SK-N-SH (cell line): ENCODE measurements at regions not wholly inside any gene's neighbourhood (a gene's known extent, or its start where the extent isn't known, plus 50 kb on each side); places are given as distances from the start of the nearest gene placed in this dataset.

Source experiments
- CTCF ChIA-PET: fragments of 300-600, 350-600 bp; formaldehyde crosslinking; extraction: SDS; loops from one replicate; lab custom pipeline; 2021; lab: Yijun Ruan, JAX
- POLR2A ChIA-PET: fragments of 350-600 bp; sonication (Branson Sonifier 250); formaldehyde crosslinking; extraction: SDS; loops from one replicate; lab custom pipeline; 2020; ENCODE audit warnings: antibody characterized with exemption, inconsistent platforms; lab: Yijun Ruan, JAX
- DNase-seq: peaks from one replicate; pipeline ENCODE4 v3.0.0; 2012
- H2AFZ ChIP-seq: fragments of 200-600 bp; sonication (generic); 2 replicates; pipeline ENCODE4 v1.8.1; 2016; ENCODE audit warnings: antibody characterized with exemption, mild to moderate bottlenecking, low read depth
- H3F3A ChIP-seq: fragments of 200-600 bp; sonication (generic); replicated peaks from 2 replicates; pipeline ENCODE3; 2016; ENCODE audit warnings: antibody characterized with exemption, mild to moderate bottlenecking; ENCODE audit not compliant: insufficient read depth
- H3K27ac ChIP-seq, 2 experiments: fragments of 200-500 bp in 1 of 2; fragments of 200-600 bp in 1 of 2; sonication (Bioruptor generic) in 1 of 2; sonication (generic), shearing (Covaris generic) in 1 of 2; 2 replicates each; pipeline versions ENCODE4 v1.5.1 to v1.6.1; 2014 to 2016; ENCODE audit warnings: low read depth in 2 of 2, inconsistent platforms in 1 of 2, low read length in 1 of 2, mild to moderate bottlenecking in 1 of 2, mixed read lengths in 1 of 2
- H3K27me3 ChIP-seq: fragments of 200-600 bp; sonication (generic), shearing (Covaris generic); 2 replicates; pipeline ENCODE4 v1.6.1; 2016; ENCODE audit warnings: mixed run types; ENCODE audit not compliant: insufficient read depth
- H3K36me3 ChIP-seq, 2 experiments: fragments of 200-500 bp in 1 of 2; fragments of 200-600 bp in 1 of 2; sonication (Bioruptor generic) in 1 of 2; sonication (generic) in 1 of 2; replicated peaks in 1 of 2; 2 replicates each; pipeline versions ENCODE3 to v1.5.1; 2014 to 2016; ENCODE audit warnings: low read length in 1 of 2, mild to moderate bottlenecking in 1 of 2; ENCODE audit not compliant: insufficient read depth in 2 of 2, control insufficient read depth in 1 of 2
- H3K4me1 ChIP-seq, 2 experiments: fragments of 200-500 bp in 1 of 2; fragments of 200-600 bp in 1 of 2; sonication (Bioruptor generic) in 1 of 2; sonication (generic), shearing (Covaris generic) in 1 of 2; 2 replicates each; pipeline versions ENCODE4 v1.5.1 to v1.6.1; 2014 to 2016; ENCODE audit warnings: low read depth in 1 of 2, low read length in 1 of 2, mixed run types in 1 of 2; ENCODE audit not compliant: insufficient read depth in 2 of 2, control insufficient read depth in 1 of 2
- H3K4me2 ChIP-seq: fragments of 200-600 bp; sonication (generic), shearing (Covaris generic); 2 replicates; pipeline ENCODE4 v1.6.1; 2017; ENCODE audit warnings: mixed run types
- H3K4me3 ChIP-seq, 2 experiments: fragments of 200-500 bp in 1 of 2; fragments of 200-600 bp in 1 of 2; sonication (Bioruptor generic) in 1 of 2; sonication (generic), shearing (Covaris generic) in 1 of 2; 2 replicates each; pipeline versions ENCODE4 v1.5.1 to v1.8.1; 2014 to 2016; ENCODE audit warnings: low read depth in 2 of 2, inconsistent platforms in 1 of 2, low read length in 1 of 2, mild to moderate bottlenecking in 1 of 2, mixed read lengths in 1 of 2, moderate library complexity in 1 of 2
- H3K79me2 ChIP-seq: fragments of 200-600 bp; sonication (generic); 2 replicates; pipeline ENCODE4 v1.8.1; 2017; ENCODE audit warnings: mild to moderate bottlenecking; ENCODE audit not compliant: insufficient read depth
- H3K9ac ChIP-seq: fragments of 200-600 bp; sonication (generic); 2 replicates; pipeline ENCODE4 v1.6.1; 2017; ENCODE audit warnings: mixed run types
- H3K9me2 ChIP-seq: fragments of 200-600 bp; sonication (generic); 2 replicates; pipeline ENCODE4 v1.6.1; 2017; ENCODE audit warnings: mixed run types
- H3K9me3 ChIP-seq: fragments of 200-600 bp; sonication (generic); 2 replicates; pipeline ENCODE4 v1.6.1; 2017; ENCODE audit warnings: mixed run types, mild to moderate bottlenecking, moderate library complexity
- H4K20me1 ChIP-seq: fragments of 200-600 bp; sonication (generic); 2 replicates; pipeline ENCODE4 v1.6.1; 2017; ENCODE audit warnings: mild to moderate bottlenecking, mixed run types; ENCODE audit not compliant: insufficient read depth
- CTCF ChIP-seq: fragments of 200-600 bp; sonication (generic); IDR thresholded peaks from 2 replicates; pipeline ENCODE4 v1.6.1; 2017; ENCODE audit warnings: antibody characterized with exemption, mild to moderate bottlenecking, moderate library complexity
- FOSL2 ChIP-seq: IDR thresholded peaks from 2 replicates; pipeline ENCODE4 v1.4.0; 2012; ENCODE audit warnings: low read depth, mild to moderate bottlenecking, moderate library complexity, borderline replicate concordance
- FOXJ3 ChIP-seq: sonication (generic); formaldehyde crosslinking; IDR thresholded peaks from 2 replicates; pipeline ENCODE4 v1.5.1; 2020; ENCODE audit warnings: mild to moderate bottlenecking, missing genetic modification reagents
- PBX3 ChIP-seq: IDR thresholded peaks from 2 replicates; pipeline ENCODE4; 2012
- ZBTB33 ChIP-seq: IDR thresholded peaks from 2 replicates; pipeline ENCODE4 v1.4.0; 2012; ENCODE audit warnings: low read depth, borderline replicate concordance
- WGBS: methylation state at CpG from one replicate; pipeline ENCODE4 v1.1.6; 2017; ENCODE audit warnings: low lambda C conversion rate; 5-methylcytosine and 5-hydroxymethylcytosine counted together
- TF ChIP-seq, protein P1 (sequence below): IDR thresholded peaks from 2 replicates; pipeline ENCODE4 v1.4.0; 2012; ENCODE audit warnings: low read depth, borderline replicate concordance

DNA sequence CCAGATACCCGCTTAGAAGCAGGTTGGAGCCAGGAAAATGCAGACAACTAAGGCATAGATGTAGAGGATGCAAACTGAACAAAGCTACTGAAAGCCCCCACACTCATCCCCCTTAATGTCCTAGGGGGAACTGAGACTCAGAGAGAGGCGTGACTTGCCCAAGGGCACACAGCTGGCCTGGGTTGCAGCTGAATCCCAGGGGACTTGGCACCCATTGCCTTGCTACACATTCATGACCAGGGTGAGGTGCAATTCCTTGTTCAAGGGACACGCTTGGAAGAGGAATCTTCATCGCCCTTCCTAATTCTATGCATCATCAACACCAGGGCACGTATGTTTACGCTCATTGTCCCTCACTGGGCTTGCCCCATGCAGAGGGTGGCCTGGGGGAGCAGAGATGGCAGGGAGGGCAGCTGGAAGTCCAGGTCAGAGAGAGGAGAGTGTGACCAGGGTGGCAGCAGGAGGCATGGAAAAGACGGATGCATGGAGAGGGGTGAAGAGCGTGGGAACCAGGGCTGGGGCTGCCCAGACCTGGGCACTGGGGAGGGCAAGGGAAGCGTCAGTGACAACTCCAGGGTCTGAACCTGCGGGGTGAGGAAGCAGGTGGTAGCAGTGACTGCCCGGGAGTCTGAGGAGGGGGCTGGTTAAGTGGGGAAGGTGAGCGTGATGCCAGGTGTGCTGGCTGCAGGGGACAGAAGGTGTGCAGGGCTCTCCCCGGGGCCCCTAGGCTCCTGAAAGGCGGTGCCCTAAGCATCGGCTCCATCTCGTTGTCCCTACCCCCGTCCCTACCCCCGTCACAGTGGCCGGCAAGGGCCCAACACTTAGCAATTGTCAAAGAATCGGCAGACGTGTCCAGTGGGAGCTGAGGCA, 267.1 kb upstream of the TNRC6C start:
- TF ChIP-seq CTCF = no peak
- TF ChIP-seq FOXJ3 = peak; percentile 59; the same call in 1 of the 2 replicates
- Histone ChIP-seq H3K4me1 (peaks cover 0 to 41% of the 10 kb centered on the region in 2 experiments; a peak in 1 of 4 replicates), H3K27ac (peak overlapping the region in 1 of 2 experiments; percentile 93; a peak in 2 of 4 replicates), H3K9me2 (no peaks in the 10 kb centered on the region), H3K9ac (no peak overlapping the region), H2AFZ (no peak overlapping the region), H3K79me2 (no peaks in the 10 kb centered on the region), H3F3A (no peaks in the 10 kb centered on the region), H3K4me3 (no peak overlapping the region), H3K36me3 (no peaks in the 10 kb centered on the region), H4K20me1 (no peaks in the 10 kb centered on the region), H3K4me2 (no peak overlapping the region), H3K9me3 (no peaks in the 10 kb centered on the region), H3K27me3 (peaks cover 48% of the 10 kb centered on the region; the same call in 1 of the 2 replicates)
- CTCF ChIA-PET = interaction anchor here (0.8 to 3.9 kb wide), 17 partner anchors 9 to 322 kb away, joined by 3 to 24 read pairs (median 4); no protein-coding TSS in a partner anchor
- 75% methylated on average over 12 of the region's 21 CpGs for WGBS
- POLR2A ChIA-PET = interaction anchor here (1.0 to 1.8 kb wide), 4 partner anchors 43 to 267 kb away, joined by 3 to 15 read pairs (median 8); partner anchors contain the start of gene TNRC6C
- peak; percentile 69 for DNase-seq

DNA sequence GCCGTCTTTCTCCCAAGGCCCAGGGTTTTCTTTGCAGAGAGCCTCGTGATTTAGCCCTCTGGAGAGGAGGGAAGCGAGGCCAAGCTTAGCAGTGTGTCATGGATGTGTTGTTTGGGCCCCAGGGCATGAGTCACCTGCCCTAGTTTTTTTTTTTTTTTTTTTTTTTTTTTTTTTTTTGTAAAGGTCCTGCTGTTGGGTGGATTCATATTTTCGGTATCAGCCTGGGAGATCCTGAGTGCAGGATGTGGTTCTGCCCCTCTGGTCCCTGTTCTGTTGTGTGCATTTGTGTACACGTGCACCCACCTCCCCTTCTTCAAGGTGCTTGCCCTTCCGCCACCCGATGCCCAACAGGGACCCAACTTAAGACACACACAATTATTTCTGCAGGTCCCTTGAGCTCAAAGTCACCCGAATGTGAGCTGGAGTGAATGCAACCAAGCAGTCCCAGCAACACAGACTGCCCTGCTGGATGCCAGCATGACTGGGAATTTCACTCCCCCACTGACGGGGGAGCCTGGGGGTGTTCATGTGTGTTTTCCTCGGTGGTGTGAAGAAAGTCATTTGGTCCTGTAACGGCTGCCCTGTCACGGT, 265.8 kb upstream of the TNRC6C start:
- TF ChIP-seq PBX3 (no peak), ZBTB33 (no peak), FOSL2 (peak; percentile 39; the same call in 1 of the 2 replicates)
- TF ChIP-seq, protein P1, sequence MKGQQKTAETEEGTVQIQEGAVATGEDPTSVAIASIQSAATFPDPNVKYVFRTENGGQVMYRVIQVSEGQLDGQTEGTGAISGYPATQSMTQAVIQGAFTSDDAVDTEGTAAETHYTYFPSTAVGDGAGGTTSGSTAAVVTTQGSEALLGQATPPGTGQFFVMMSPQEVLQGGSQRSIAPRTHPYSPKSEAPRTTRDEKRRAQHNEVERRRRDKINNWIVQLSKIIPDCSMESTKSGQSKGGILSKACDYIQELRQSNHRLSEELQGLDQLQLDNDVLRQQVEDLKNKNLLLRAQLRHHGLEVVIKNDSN = no peak
- Histone ChIP-seq H3K27me3 (peaks cover 45% of the 10 kb centered on the region; the same call in 1 of the 2 replicates), H3K4me2 (no peak overlapping the region), H3K79me2 (no peaks in the 10 kb centered on the region), H3K4me3 (no peak overlapping the region), H2AFZ (no peak overlapping the region), H3K9me3 (no peaks in the 10 kb centered on the region), H3K9ac (no peak overlapping the region), H3K36me3 (no peaks in the 10 kb centered on the region), H3K4me1 (peaks cover 0 to 52% of the 10 kb centered on the region in 2 experiments; a peak in 1 of 4 replicates), H3K9me2 (no peaks in the 10 kb centered on the region), H3K27ac (no peak overlapping the region), H3F3A (no peaks in the 10 kb centered on the region), H4K20me1 (no peaks in the 10 kb centered on the region)
- ChIA-PET CTCF (interaction anchor here (1.3 to 3.9 kb wide), 5 partner anchors 7 to 321 kb away, joined by 5 to 24 read pairs (median 14); no protein-coding TSS in a partner anchor), POLR2A (no interaction called here)
- WGBS = 61% methylated on average over 12 of the region's 12 CpGs
- no peak for DNase-seq
